Endothelial cell of umbilical vein (primary cell): ENCODE measurements at regions not wholly inside any gene's neighbourhood (a gene's known extent, or its start where the extent isn't known, plus 50 kb on each side); places are given as distances from the start of the nearest gene placed in this dataset.

Experiments used
- BruUV-seq: library from RNA; stranded (reverse); fragments of 400-500 nt; replicated peaks from 2 replicates; lab custom pipeline; 2021; lab: Mats Ljungman, UMichigan
- CTCF ChIA-PET: fragments of 300-600, 350-600 bp; sonication (Branson Sonifier 250); formaldehyde crosslinking; loops from one replicate; lab custom pipeline; 2021; ENCODE audit warnings: antibody characterized with exemption, inconsistent platforms; lab: Charles Lee
- POLR2A ChIA-PET: fragments of 300-600, 350-600 bp; sonication (Branson Sonifier 250); formaldehyde crosslinking; loops from one replicate; lab custom pipeline; 2021; ENCODE audit warnings: antibody characterized with exemption, inconsistent platforms; lab: Charles Lee
- DNase-seq: peaks from one replicate; pipeline ENCODE4 v3.0.0-alpha.2; 2011; ENCODE audit warnings: low read depth, low spot score
- FAIRE-seq: peaks from 2 replicates; lab custom pipeline; 2011; peaks lifted over from hg19 to GRCh38; lab: Jason Lieb, UNC
- H2AFZ ChIP-seq: 2 replicates; pipeline ENCODE4 v1.6.0; 2012; ENCODE audit warnings: low read depth, low read length, control low read depth, inconsistent platforms
- H3K27ac ChIP-seq: 2 replicates; pipeline ENCODE4 v1.5.1; 2011; ENCODE audit warnings: low read depth, mild to moderate bottlenecking, control low read depth, low read length, moderate library complexity; ENCODE audit not compliant: insufficient read depth
- H3K27me3 ChIP-seq, 2 experiments: 2 replicates each; pipeline versions ENCODE4 v1.6.0 to v1.6.1; 2011; ENCODE audit warnings: low read length in 2 of 2, mixed read lengths in 1 of 2; ENCODE audit not compliant: control insufficient read depth in 2 of 2, insufficient read depth in 2 of 2
- H3K36me3 ChIP-seq, 2 experiments: 2 replicates in 1 of 2; 3 replicates in 1 of 2; pipeline ENCODE4 v1.5.1; 2011; ENCODE audit warnings: low read length in 2 of 2, mild to moderate bottlenecking in 1 of 2, moderate library complexity in 1 of 2; ENCODE audit not compliant: control insufficient read depth in 2 of 2, insufficient read depth in 2 of 2; ENCODE audit errors: extremely low read depth in 1 of 2
- H3K4me1 ChIP-seq: 3 replicates; pipeline ENCODE4 v1.5.1; 2011; ENCODE audit warnings: mild to moderate bottlenecking, low read length; ENCODE audit not compliant: control insufficient read depth, insufficient read depth; ENCODE audit errors: extremely low read depth
- H3K4me2 ChIP-seq: 2 replicates; pipeline ENCODE4 v1.6.1; 2011; ENCODE audit warnings: low read length, control low read depth, mixed read lengths; ENCODE audit not compliant: insufficient read depth
- H3K4me3 ChIP-seq, 3 experiments: fragments of 200-600 bp in 1 of 3; sonication (generic), shearing (Covaris generic) in 1 of 3; replicated peaks in 1 of 3; 2 replicates each; pipeline ENCODE4 v1.5.1; 2011 to 2016; ENCODE audit warnings: control low read depth in 3 of 3, low read length in 3 of 3, mild to moderate bottlenecking in 2 of 3, inconsistent platforms in 1 of 3, low read depth in 1 of 3, moderate library complexity in 1 of 3; ENCODE audit not compliant: insufficient read depth in 1 of 3
- H3K79me2 ChIP-seq: 2 replicates; pipeline ENCODE4 v1.6.0; 2012; ENCODE audit warnings: low read length, inconsistent platforms; ENCODE audit not compliant: control insufficient read depth, insufficient read depth
- H3K9ac ChIP-seq: replicated peaks from 2 replicates; pipeline ENCODE3; 2011; ENCODE audit warnings: low read length, control low read depth; ENCODE audit not compliant: insufficient read depth; ENCODE audit errors: extremely low read depth
- H3K9me1 ChIP-seq: replicated peaks from 3 replicates; pipeline ENCODE4 v1.6.0; 2011; ENCODE audit warnings: mild to moderate bottlenecking, low read length; ENCODE audit not compliant: control insufficient read depth, insufficient read depth; ENCODE audit errors: extremely low read depth
- H3K9me3 ChIP-seq: replicated peaks from 2 replicates; pipeline ENCODE4 v1.5.1; 2012; ENCODE audit warnings: low read length, inconsistent platforms; ENCODE audit not compliant: control insufficient read depth, insufficient read depth
- H4K20me1 ChIP-seq: replicated peaks from 2 replicates; pipeline ENCODE3; 2011; ENCODE audit warnings: mild to moderate bottlenecking, low read length; ENCODE audit not compliant: control insufficient read depth, insufficient read depth; ENCODE audit errors: extremely low read depth
- EZH2 ChIP-seq: IDR thresholded peaks from 2 replicates; pipeline ENCODE4 v1.6.1; 2012; ENCODE audit warnings: borderline replicate concordance, low read depth, mild to moderate bottlenecking, moderate library complexity, low read length, inconsistent platforms; ENCODE audit not compliant: severe bottlenecking
- FOS ChIP-seq: IDR thresholded peaks from 2 replicates; pipeline ENCODE4 v1.6.1; 2011; ENCODE audit warnings: mild to moderate bottlenecking, low read length, moderate library complexity, borderline replicate concordance; ENCODE audit not compliant: insufficient read depth
- GATA2 ChIP-seq: IDR thresholded peaks from 2 replicates; pipeline ENCODE4 v1.7.0; 2011; ENCODE audit warnings: low read depth, mild to moderate bottlenecking, moderate library complexity, mixed read lengths, low read length; ENCODE audit not compliant: insufficient read length, insufficient read depth
- JUN ChIP-seq: IDR thresholded peaks from 2 replicates; pipeline ENCODE4 v1.6.1; 2011; ENCODE audit warnings: borderline replicate concordance, low read depth; ENCODE audit not compliant: insufficient read length, insufficient read depth
- MYC ChIP-seq: IDR thresholded peaks from one replicate; pipeline ENCODE4 v1.6.1; 2011; ENCODE audit warnings: mild to moderate bottlenecking, low read depth, low read length
- POLR2A ChIP-seq: IDR thresholded peaks from 2 replicates; pipeline ENCODE4 v1.6.1; 2012; ENCODE audit warnings: low read depth, mild to moderate bottlenecking, control low read depth, low read length
- POLR2AphosphoS5 ChIP-seq: IDR thresholded peaks from 2 replicates; pipeline ENCODE4 v1.6.1; 2012; ENCODE audit warnings: low read depth, mild to moderate bottlenecking, control low read depth, low read length, moderate library complexity; ENCODE audit not compliant: insufficient read depth
- dilution Hi-C: fragments of 300-500 bp; cut with MboI; formaldehyde crosslinking; loops from one replicate; pipeline ENCODE4 v1.15.0; 2019; ENCODE audit warnings: low sequenced_read_pairs; ENCODE audit not compliant: extremely low pct_ligation_motif_present
- intact Hi-C: fragments of 100-400 bp; cut with micrococcal nuclease; formaldehyde crosslinking; loops from one replicate; pipeline ENCODE4 v1.10.0; 2022
- TF ChIP-seq, protein P1 (sequence below): IDR thresholded peaks from 2 replicates; pipeline ENCODE4 v1.6.1; 2011; ENCODE audit not compliant: insufficient read depth, insufficient read length
- TF ChIP-seq, protein P2 (sequence below), 2 donors: IDR thresholded peaks; 1 replicate in 1 of 2; 2 replicates in 1 of 2; pipeline ENCODE4 v1.5.1; 2011; ENCODE audit warnings: low read length in 2 of 2, mild to moderate bottlenecking in 2 of 2, moderate library complexity in 2 of 2, control low read depth in 1 of 2, inconsistent platforms in 1 of 2, low read depth in 1 of 2; ENCODE audit not compliant: insufficient read depth in 1 of 2; ENCODE audit errors: extremely low read depth in 1 of 2

DNA sequence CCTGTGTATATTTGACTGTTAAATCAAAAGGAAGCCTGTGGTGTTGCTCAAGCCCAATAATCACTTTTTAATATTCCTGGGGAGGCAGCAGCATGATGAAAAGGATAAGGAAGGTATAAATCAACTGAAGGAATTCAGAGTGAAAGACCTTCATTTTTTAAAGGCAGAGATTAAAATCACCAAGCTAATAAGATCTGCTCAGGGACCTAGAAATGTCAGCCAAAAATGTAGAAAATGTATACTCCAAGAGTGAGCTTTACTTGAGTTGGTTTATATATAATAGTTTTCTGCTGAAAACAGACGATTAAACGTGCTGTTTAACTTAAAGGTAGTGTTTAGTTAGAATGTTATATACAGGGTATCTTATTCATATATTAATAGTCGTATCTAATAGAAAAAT, 549.3 kb downstream of the IQCM start:
- H3K4me2 ChIP-seq: no peak overlapping the region
- H3K9me1 ChIP-seq: no peaks in the 10 kb centered on the region
- H2AFZ ChIP-seq: no peak overlapping the region
- POLR2A ChIA-PET: no interaction called here
- FAIRE-seq (no peak), DNase-seq (no peak)
- H3K4me3 ChIP-seq: no peak overlapping the region
- intact Hi-C loops: loop anchor here (10.0 kb wide), 1 partner anchor 262 kb away; no protein-coding TSS in a partner anchor
- H3K27ac ChIP-seq: no peak overlapping the region
- no peaks in the 10 kb centered on the region for H3K4me1 ChIP-seq
- no TSS peak for BruUV-seq
- H3K9ac ChIP-seq: no peak overlapping the region
- H3K27me3 ChIP-seq: no peaks in the 10 kb centered on the region
- dilution Hi-C loops: no loop called here
- H3K79me2 ChIP-seq: no peaks in the 10 kb centered on the region
- no peak for TF ChIP-seq POLR2A
- TF ChIP-seq GATA2: no peak
- no peak for TF ChIP-seq FOS
- CTCF ChIA-PET: interaction anchor here (0.8 to 1.0 kb wide), 2 partner anchors 1297 to 1333 kb away, joined by 3 read pairs; no protein-coding TSS in a partner anchor
- no peaks in the 10 kb centered on the region for H3K9me3 ChIP-seq
- no peaks in the 10 kb centered on the region for H4K20me1 ChIP-seq
- no peaks in the 10 kb centered on the region for H3K36me3 ChIP-seq

DNA sequence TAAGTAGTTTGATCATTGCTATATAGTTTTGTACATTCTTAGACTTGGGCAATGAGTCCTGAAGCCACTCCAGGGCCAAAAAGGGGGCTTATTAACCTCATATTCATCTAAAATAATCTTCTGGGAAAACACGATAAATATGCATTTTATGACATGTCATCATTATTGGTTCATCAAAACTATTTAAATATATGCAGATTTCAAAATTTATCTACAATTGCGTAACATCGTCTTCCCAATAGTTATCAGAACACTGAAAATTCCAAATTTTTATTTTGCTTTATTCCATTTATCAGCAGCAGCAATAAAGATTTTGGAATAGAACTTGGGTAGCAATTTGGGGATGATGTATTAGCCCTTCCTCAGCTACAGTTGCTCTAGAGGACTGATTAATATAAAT, 550.0 kb downstream of the IQCM start:
- no TSS peak for BruUV-seq
- Histone ChIP-seq H3K4me2 (no peak overlapping the region), H3K4me1 (no peaks in the 10 kb centered on the region), H3K9me1 (no peaks in the 10 kb centered on the region), H3K27me3 (no peaks in the 10 kb centered on the region), H3K27ac (no peak overlapping the region), H2AFZ (no peak overlapping the region), H3K9me3 (no peaks in the 10 kb centered on the region), H4K20me1 (no peaks in the 10 kb centered on the region), H3K9ac (no peak overlapping the region), H3K4me3 (no peak overlapping the region), H3K36me3 (no peaks in the 10 kb centered on the region), H3K79me2 (no peaks in the 10 kb centered on the region)
- dilution Hi-C loops: no loop called here
- no peak for FAIRE-seq
- TF ChIP-seq MYC: no peak
- TF ChIP-seq EZH2: no peak
- TF ChIP-seq, protein P1, sequence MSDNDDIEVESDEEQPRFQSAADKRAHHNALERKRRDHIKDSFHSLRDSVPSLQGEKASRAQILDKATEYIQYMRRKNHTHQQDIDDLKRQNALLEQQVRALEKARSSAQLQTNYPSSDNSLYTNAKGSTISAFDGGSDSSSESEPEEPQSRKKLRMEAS: no peak
- TF ChIP-seq POLR2AphosphoS5: no peak
- no peak for TF ChIP-seq JUN
- no peak for TF ChIP-seq GATA2
- TF ChIP-seq FOS: no peak
- no peak for TF ChIP-seq POLR2A
- TF ChIP-seq, protein P2, sequence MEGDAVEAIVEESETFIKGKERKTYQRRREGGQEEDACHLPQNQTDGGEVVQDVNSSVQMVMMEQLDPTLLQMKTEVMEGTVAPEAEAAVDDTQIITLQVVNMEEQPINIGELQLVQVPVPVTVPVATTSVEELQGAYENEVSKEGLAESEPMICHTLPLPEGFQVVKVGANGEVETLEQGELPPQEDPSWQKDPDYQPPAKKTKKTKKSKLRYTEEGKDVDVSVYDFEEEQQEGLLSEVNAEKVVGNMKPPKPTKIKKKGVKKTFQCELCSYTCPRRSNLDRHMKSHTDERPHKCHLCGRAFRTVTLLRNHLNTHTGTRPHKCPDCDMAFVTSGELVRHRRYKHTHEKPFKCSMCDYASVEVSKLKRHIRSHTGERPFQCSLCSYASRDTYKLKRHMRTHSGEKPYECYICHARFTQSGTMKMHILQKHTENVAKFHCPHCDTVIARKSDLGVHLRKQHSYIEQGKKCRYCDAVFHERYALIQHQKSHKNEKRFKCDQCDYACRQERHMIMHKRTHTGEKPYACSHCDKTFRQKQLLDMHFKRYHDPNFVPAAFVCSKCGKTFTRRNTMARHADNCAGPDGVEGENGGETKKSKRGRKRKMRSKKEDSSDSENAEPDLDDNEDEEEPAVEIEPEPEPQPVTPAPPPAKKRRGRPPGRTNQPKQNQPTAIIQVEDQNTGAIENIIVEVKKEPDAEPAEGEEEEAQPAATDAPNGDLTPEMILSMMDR (IDR thresholded peaks at IDR 0.05; ENCODE audit: extremely low read depth in 1 of 2, insufficient read depth in 1 of 2, low read depth in 1 of 2, low read length in 2 of 2): no peak
- CTCF ChIA-PET: interaction anchor here (0.8 to 2.9 kb wide), 3 partner anchors 1296 to 1399 kb away, joined by 3 to 15 read pairs (median 3); no protein-coding TSS in a partner anchor
- no peak for DNase-seq
- POLR2A ChIA-PET: no interaction called here
- intact Hi-C loops: loop anchor here (10.0 kb wide), 1 partner anchor 261 kb away; no protein-coding TSS in a partner anchor
